A549 (cell line): ENCODE measurements at regions not wholly inside any gene's neighbourhood (a gene's known extent, or its start where the extent isn't known, plus 50 kb on each side); places are given as distances from the start of the nearest gene placed in this dataset.

Experiments
- ATAC-seq, 2 experiments: fragments of 200-7000 bp in 1 of 2; fragments of >200 bp in 1 of 2; cut with Nextera tagmentation in 1 of 2; cut with Tn5 transposase in 1 of 2; 3 replicates each; pipeline versions ENCODE4 v1.8.0 to v1.9.1; 2018 to 2020; ENCODE audit warnings: mild to moderate bottlenecking in 1 of 2, moderate library complexity in 1 of 2
- CTCF ChIA-PET: fragments of 300-600 bp; sonication (Branson Sonifier 250); formaldehyde crosslinking; extraction: SDS; loops from one replicate; lab custom pipeline; 2021; ENCODE audit warnings: antibody characterized with exemption, inconsistent platforms; lab: Yijun Ruan, JAX
- POLR2A ChIA-PET: fragments of 350-600 bp; formaldehyde crosslinking; extraction: SDS; loops from one replicate; lab custom pipeline; 2021; ENCODE audit warnings: antibody characterized with exemption, inconsistent platforms; lab: Yijun Ruan, JAX
- DNase-seq, 2 experiments: peaks; one replicate each; pipeline versions ENCODE4 v3.0.0 to v3.0.0-alpha.2; 2011 to 2016; ENCODE audit warnings: low read depth in 1 of 2, low spot score in 1 of 2
- FAIRE-seq: peaks from 2 replicates; lab custom pipeline; 2011; peaks lifted over from hg19 to GRCh38; lab: Jason Lieb, UNC
- H3K27ac ChIP-seq, 2 experiments: fragments of >200 bp; sonication (Bioruptor Twin); formaldehyde crosslinking; 3 replicates each; pipeline ENCODE4 v1.5.1; 2016 to 2017
- H3K4me1 ChIP-seq: fragments of >200 bp; sonication (Bioruptor Twin); formaldehyde crosslinking; 3 replicates; pipeline ENCODE4 v1.6.1; 2016
- H3K4me2 ChIP-seq: fragments of >200 bp; sonication (Bioruptor Twin); formaldehyde crosslinking; 3 replicates; pipeline ENCODE4 v1.6.1; 2016
- H3K4me3 ChIP-seq: fragments of >200 bp; sonication (Bioruptor Twin); formaldehyde crosslinking; 3 replicates; pipeline ENCODE4 v1.5.1; 2016
- H3K9me3 ChIP-seq: fragments of >200 bp; sonication (Bioruptor Twin); formaldehyde crosslinking; 3 replicates; pipeline ENCODE4 v1.6.1; 2016
- BHLHE40 ChIP-seq: IDR thresholded peaks from 2 replicates; pipeline ENCODE4 v1.6.1; 2012; ENCODE audit warnings: low read depth, low read length, inconsistent platforms
- CBX2 ChIP-seq: fragments of 200-600 bp; sonication (generic); IDR thresholded peaks from 2 replicates; pipeline ENCODE4 v1.6.1; 2016; ENCODE audit warnings: low read depth, mild to moderate bottlenecking, borderline replicate concordance
- CEBPB ChIP-seq, 2 experiments: fragments of >200 bp in 1 of 2; sonication (Bioruptor Twin) in 1 of 2; formaldehyde crosslinking in 1 of 2; IDR thresholded peaks; 2 replicates each; pipeline ENCODE4 v1.6.1; 2012 to 2016
- CHD2 ChIP-seq: fragments of 150-350 bp; IDR thresholded peaks from 2 replicates; pipeline ENCODE4 v1.6.1; 2014; ENCODE audit warnings: low read length; ENCODE audit not compliant: partially characterized antibody
- CHD4 ChIP-seq: fragments of 200-600 bp; sonication (generic); IDR thresholded peaks from 2 replicates; pipeline ENCODE4 v1.6.1; 2016; ENCODE audit warnings: antibody characterized with exemption, mild to moderate bottlenecking, borderline replicate concordance
- E2F6 ChIP-seq: IDR thresholded peaks from 2 replicates; pipeline ENCODE4 v1.6.1; 2012; ENCODE audit warnings: low read depth, borderline replicate concordance
- EHF ChIP-seq: fragments of 250-450 bp; sonication (Bioruptor Pico); IDR thresholded peaks from 2 replicates; pipeline ENCODE4 v1.5.0; 2020; ENCODE audit warnings: mild to moderate bottlenecking
- FOSB ChIP-seq: fragments of 250-450 bp; sonication (Bioruptor Pico); IDR thresholded peaks from 2 replicates; pipeline ENCODE4 v1.5.0; 2020; ENCODE audit warnings: mild to moderate bottlenecking, moderate library complexity
- FOSL2 ChIP-seq, 2 experiments: fragments of 450-650 bp in 1 of 2; fragments of >200 bp in 1 of 2; sonication (Bioruptor Twin) in 1 of 2; formaldehyde crosslinking; IDR thresholded peaks; 2 replicates each; pipeline versions ENCODE4 v1.5.0 to v1.6.1; 2016 to 2020; ENCODE audit warnings: mild to moderate bottlenecking in 1 of 2, moderate library complexity in 1 of 2
- FOXS1 ChIP-seq: fragments of 250-450 bp; sonication (Bioruptor Pico); IDR thresholded peaks from 2 replicates; pipeline ENCODE4 v1.5.0; 2020; ENCODE audit warnings: mild to moderate bottlenecking, moderate library complexity
- GATA3 ChIP-seq: IDR thresholded peaks from 2 replicates; pipeline ENCODE4 v1.6.1; 2012; ENCODE audit warnings: borderline replicate concordance
- HDAC2 ChIP-seq: fragments of 200-600 bp; sonication (generic); IDR thresholded peaks from 2 replicates; pipeline ENCODE4 v1.6.1; 2016
- HES2 ChIP-seq: fragments of >200 bp; sonication (Bioruptor Twin); formaldehyde crosslinking; IDR thresholded peaks from 2 replicates; pipeline ENCODE4 v1.6.1; 2016
- HEYL ChIP-seq: fragments of 250-450 bp; sonication (Bioruptor Pico); IDR thresholded peaks from 2 replicates; pipeline ENCODE4 v1.8.0; 2021; ENCODE audit warnings: mild to moderate bottlenecking, moderate library complexity
- MAX ChIP-seq: IDR thresholded peaks from 2 replicates; pipeline ENCODE4 v1.6.1; 2012
- MAZ ChIP-seq: fragments of 150-350 bp; IDR thresholded peaks from 2 replicates; pipeline ENCODE4 v1.6.1; 2014; ENCODE audit warnings: antibody characterized with exemption, low read depth, low read length, borderline replicate concordance
- MYC ChIP-seq: IDR thresholded peaks from 2 replicates; pipeline ENCODE4 v1.6.1; 2012; ENCODE audit warnings: mild to moderate bottlenecking, inconsistent platforms, low read length, improper control_type of control experiment, borderline replicate concordance
- NFE2L2 ChIP-seq: fragments of 150-350 bp; conservative IDR thresholded peaks from 2 replicates; pipeline ENCODE4 v1.6.1; 2014; ENCODE audit warnings: low read length
- NR3C1 ChIP-seq: fragments of >200 bp; sonication (Bioruptor Twin); formaldehyde crosslinking; IDR thresholded peaks from 3 replicates; pipeline ENCODE4 v1.6.1; 2017
- PBX3 ChIP-seq: IDR thresholded peaks from 2 replicates; pipeline ENCODE4 v1.6.1; 2012
- POLR2AphosphoS2 ChIP-seq: conservative IDR thresholded peaks from 2 replicates; pipeline ENCODE4 v1.6.1; 2012; ENCODE audit warnings: low read length, improper control_type of control experiment, inconsistent platforms
- RNF2 ChIP-seq: fragments of 200-600 bp; sonication (generic); IDR thresholded peaks from 2 replicates; pipeline ENCODE4 v1.6.1; 2016; ENCODE audit warnings: low read depth, mild to moderate bottlenecking, antibody characterized with exemption, moderate library complexity, borderline replicate concordance
- SMC3 ChIP-seq: fragments of >200 bp; sonication (Bioruptor Twin); formaldehyde crosslinking; IDR thresholded peaks from 3 replicates; pipeline ENCODE4 v1.6.1; 2018; ENCODE audit warnings: inconsistent platforms
- TFCP2L1 ChIP-seq: fragments of 250-450 bp; sonication (Bioruptor Pico); IDR thresholded peaks from 2 replicates; pipeline ENCODE4 v1.5.0; 2021; ENCODE audit warnings: mild to moderate bottlenecking
- TP53 ChIP-seq: fragments of 250-450 bp; sonication (Bioruptor Pico); IDR thresholded peaks from 2 replicates; pipeline ENCODE4 v1.5.0; 2021; ENCODE audit warnings: mild to moderate bottlenecking, moderate library complexity
- ZC3H11A ChIP-seq: fragments of 450-650 bp; IDR thresholded peaks from 2 replicates; pipeline ENCODE4 v1.6.1; 2014; ENCODE audit warnings: antibody characterized with exemption, mild to moderate bottlenecking
- ZNF302 ChIP-seq: fragments of 250-450 bp; sonication (Bioruptor Pico); IDR thresholded peaks from 2 replicates; pipeline ENCODE4 v1.9.0; 2021; ENCODE audit warnings: inconsistent platforms, mild to moderate bottlenecking, moderate library complexity
- ZSCAN20 ChIP-seq: fragments of 250-450 bp; sonication (Bioruptor Pico); IDR thresholded peaks from 2 replicates; pipeline ENCODE4 v1.8.0; 2022; ENCODE audit warnings: mild to moderate bottlenecking, moderate library complexity
- WGBS: methylation state at CpG from one replicate; pipeline ENCODE4 v1.1.6; 2017; ENCODE audit errors: missing lambda C conversion rate; 5-methylcytosine and 5-hydroxymethylcytosine counted together

- TF ChIP-seq MAZ: no peak
- TF ChIP-seq SMC3: no peak
- no peak for TF ChIP-seq EHF (CRISPR knock-in tag)
- no peak for TF ChIP-seq E2F6
These were observed 130.8 kb upstream of the SFRP2 start (continued) for GRCh38 chr4:153919667-153920066.

GRCh38 chr4:153916273-153916755 lies 127.4 kb upstream of the SFRP2 start:
- no peak for ATAC-seq
- no peaks in the 10 kb centered on the region for H3K9me3 ChIP-seq
- FAIRE-seq: no peak
- no peak overlapping the region for H3K4me2 ChIP-seq
- no peaks in the 10 kb centered on the region for H3K4me1 ChIP-seq
- POLR2A ChIA-PET: no interaction called here
- no peak for TF ChIP-seq TFCP2L1 (CRISPR knock-in tag)
- no peak for TF ChIP-seq TP53 (CRISPR knock-in tag)
- TF ChIP-seq POLR2AphosphoS2: no peak
- TF ChIP-seq MAX: no peak
- no peak for TF ChIP-seq ZC3H11A
- no peak for TF ChIP-seq FOSB (CRISPR knock-in tag)
- TF ChIP-seq HEYL (CRISPR knock-in tag): no peak
- TF ChIP-seq PBX3: no peak
- no peak for TF ChIP-seq ZSCAN20
- CTCF ChIA-PET: interaction anchor here (0.7 kb wide), 1 partner anchor 175 kb away, joined by 4 read pairs; no protein-coding TSS in a partner anchor
- H3K27ac ChIP-seq: no peak overlapping the region
- no peak overlapping the region for H3K4me3 ChIP-seq
- 7% methylated on average over 4 of the region's 5 CpGs for WGBS
- no peak for DNase-seq

- Histone ChIP-seq H3K4me2 (no peak overlapping the region), H3K27ac (no peak overlapping the region), H3K9me3 (no peaks in the 10 kb centered on the region), H3K4me1 (no peaks in the 10 kb centered on the region), H3K4me3 (no peak overlapping the region)
- ChIA-PET POLR2A (no interaction called here), CTCF (no interaction called here)
- ATAC-seq: no peak
- DNase-seq: no peak
- FAIRE-seq: no peak
- TF ChIP-seq HDAC2 (no peak), MYC (no peak), NR3C1 (no peak), ZSCAN20 (no peak), CHD4 (no peak), FOSL2 (IDR thresholded peaks at IDR 0.05) (no peak), FOSL2 (CRISPR knock-in tag; IDR thresholded peaks at IDR 0.05) (no peak), CEBPB (IDR thresholded peaks at IDR 0.05) (no peak), HES2 (no peak), RNF2 (no peak), CBX2 (no peak), BHLHE40 (no peak), FOXS1 (CRISPR knock-in tag) (no peak), ZNF302 (no peak), NFE2L2 (no peak), CHD2 (no peak), GATA3 (no peak)
These were observed 123.4 kb upstream of the SFRP2 start for GRCh38 chr4:153912301-153912700.
